Activated T-helper 17 cell treated with anti-CD3 and anti-CD28 coated beads, Interleukin-2, amount 50 U/mL, for 72 hours (primary cell): ENCODE measurements at regions not wholly inside any gene's neighbourhood (a gene's known extent, or its start where the extent isn't known, plus 50 kb on each side); places are given as distances from the start of the nearest gene placed in this dataset.
"Not testable (repeated sequence)": the region's sequence is repeated elsewhere in the genome, so short reads cannot be mapped to it uniquely, and the experiment has no call there.

Source experiments
- ATAC-seq: fragments of 150-1000 bp; cut with Tn5 transposase; replicated peaks from 2 replicates; pipeline ENCODE4 v1.10.0; 2021; ENCODE audit warnings: mild to moderate bottlenecking, moderate library complexity
- H3K27ac Mint-ChIP-seq: one replicate; pipeline ENCODE4 v1.8.0; 2022; ENCODE audit warnings: mixed read lengths
- H3K27me3 Mint-ChIP-seq: one replicate; pipeline ENCODE4 v1.8.0; 2022; ENCODE audit warnings: mixed read lengths
- H3K36me3 Mint-ChIP-seq: one replicate; pipeline ENCODE4 v1.8.0; 2022; ENCODE audit warnings: low read depth, mild to moderate bottlenecking, mixed read lengths
- H3K4me1 Mint-ChIP-seq: one replicate; pipeline ENCODE4 v1.8.0; 2022; ENCODE audit warnings: mixed read lengths
- H3K4me3 Mint-ChIP-seq: one replicate; pipeline ENCODE4 v1.8.0; 2022; ENCODE audit warnings: mild to moderate bottlenecking, mixed read lengths
- H3K9me3 Mint-ChIP-seq: one replicate; pipeline ENCODE4 v1.8.0; 2022; ENCODE audit warnings: mixed read lengths

- H3K36me3 Mint-ChIP-seq, ATAC-seq, H3K27ac Mint-ChIP-seq, H3K4me3 Mint-ChIP-seq, H3K4me1 Mint-ChIP-seq, H3K27me3 Mint-ChIP-seq, H3K9me3 Mint-ChIP-seq: not testable (repeated sequence)
Measured at GRCh38 chr3:6769532-6770396, 91.2 kb upstream of the GRM7 start.

- no peak for ATAC-seq
- no peaks in the 10 kb centered on the region for H3K4me1 Mint-ChIP-seq
- no peak overlapping the region for H3K27ac Mint-ChIP-seq
- H3K27me3 Mint-ChIP-seq, result no peaks in the 10 kb centered on the region
- no peak overlapping the region for H3K4me3 Mint-ChIP-seq
- H3K36me3 Mint-ChIP-seq, result no peaks in the 10 kb centered on the region
- H3K9me3 Mint-ChIP-seq, result no peaks in the 10 kb centered on the region
Measured at GRCh38 chr3:6770397-6770690, 90.6 kb upstream of the GRM7 start.

- no peak overlapping the region for H3K4me3 Mint-ChIP-seq
- H3K4me1 Mint-ChIP-seq, result no peaks in the 10 kb centered on the region
- H3K36me3 Mint-ChIP-seq, result no peaks in the 10 kb centered on the region
- no peak overlapping the region for H3K27ac Mint-ChIP-seq
- H3K9me3 Mint-ChIP-seq, result no peaks in the 10 kb centered on the region
- H3K27me3 Mint-ChIP-seq, result no peaks in the 10 kb centered on the region
- no peak for ATAC-seq
Measured at GRCh38 chr3:6771171-6771570, 89.7 kb upstream of the GRM7 start.

- H3K27ac Mint-ChIP-seq, result no peak overlapping the region
- H3K9me3 Mint-ChIP-seq, result peaks cover 9% of the 10 kb centered on the region
- no peaks in the 10 kb centered on the region for H3K4me1 Mint-ChIP-seq
- H3K4me3 Mint-ChIP-seq, result no peak overlapping the region
- H3K36me3 Mint-ChIP-seq, result no peaks in the 10 kb centered on the region
- H3K27me3 Mint-ChIP-seq, result no peaks in the 10 kb centered on the region
- ATAC-seq, result no peak
Measured at GRCh38 chr3:6779140-6779539, 81.8 kb upstream of the GRM7 start.

- H3K36me3 Mint-ChIP-seq, result no peaks in the 10 kb centered on the region
- H3K27ac Mint-ChIP-seq, result no peak overlapping the region
- ATAC-seq, result no peak
- H3K27me3 Mint-ChIP-seq, result no peaks in the 10 kb centered on the region
- H3K9me3 Mint-ChIP-seq, result peaks cover 9% of the 10 kb centered on the region
- no peaks in the 10 kb centered on the region for H3K4me1 Mint-ChIP-seq
- H3K4me3 Mint-ChIP-seq, result no peak overlapping the region
Measured at GRCh38 chr3:6781092-6781491, 79.8 kb upstream of the GRM7 start.

GRCh38 chr3:6785726-6786125, 75.2 kb upstream of the GRM7 start:
- no peak overlapping the region for H3K4me3 Mint-ChIP-seq
- no peaks in the 10 kb centered on the region for H3K27me3 Mint-ChIP-seq
- peaks cover 3% of the 10 kb centered on the region for H3K9me3 Mint-ChIP-seq
- H3K36me3 Mint-ChIP-seq, result no peaks in the 10 kb centered on the region
- H3K27ac Mint-ChIP-seq, result no peak overlapping the region
- no peak for ATAC-seq
- no peaks in the 10 kb centered on the region for H3K4me1 Mint-ChIP-seq

- no peak overlapping the region for H3K4me3 Mint-ChIP-seq
- H3K36me3 Mint-ChIP-seq, result no peaks in the 10 kb centered on the region
- no peak overlapping the region for H3K27ac Mint-ChIP-seq
- no peak for ATAC-seq
- H3K4me1 Mint-ChIP-seq, result no peaks in the 10 kb centered on the region
- no peaks in the 10 kb centered on the region for H3K27me3 Mint-ChIP-seq
- H3K9me3 Mint-ChIP-seq, result peaks cover 3% of the 10 kb centered on the region
Measured at GRCh38 chr3:6791161-6791560, 69.8 kb upstream of the GRM7 start.

- no peaks in the 10 kb centered on the region for H3K36me3 Mint-ChIP-seq
- no peak overlapping the region for H3K27ac Mint-ChIP-seq
- H3K9me3 Mint-ChIP-seq, result no peaks in the 10 kb centered on the region
- no peak overlapping the region for H3K4me3 Mint-ChIP-seq
- ATAC-seq, result no peak
- no peaks in the 10 kb centered on the region for H3K27me3 Mint-ChIP-seq
- H3K4me1 Mint-ChIP-seq, result no peaks in the 10 kb centered on the region
Measured at GRCh38 chr3:6799264-6799915, 61.5 kb upstream of the GRM7 start.

- Mint-ChIP-seq H3K36me3 (no peaks in the 10 kb centered on the region), H3K4me1 (no peaks in the 10 kb centered on the region), H3K4me3 (no peak overlapping the region), H3K9me3 (peaks cover 4% of the 10 kb centered on the region), H3K27me3 (no peaks in the 10 kb centered on the region), H3K27ac (no peak overlapping the region)
- no peak for ATAC-seq
Measured at GRCh38 chr3:6803619-6804018, 57.3 kb upstream of the GRM7 start.

GRCh38 chr3:6805236-6805635, 55.7 kb upstream of the GRM7 start:
- Mint-ChIP-seq H3K27ac (no peak overlapping the region), H3K4me1 (no peaks in the 10 kb centered on the region), H3K9me3 (peaks cover 4% of the 10 kb centered on the region), H3K36me3 (no peaks in the 10 kb centered on the region), H3K4me3 (no peak overlapping the region), H3K27me3 (no peaks in the 10 kb centered on the region)
- no peak for ATAC-seq

- Mint-ChIP-seq H3K27me3 (no peaks in the 10 kb centered on the region), H3K36me3 (no peaks in the 10 kb centered on the region), H3K27ac (no peak overlapping the region), H3K4me1 (no peaks in the 10 kb centered on the region), H3K9me3 (peaks cover 4% of the 10 kb centered on the region), H3K4me3 (no peak overlapping the region)
- ATAC-seq, result no peak
Measured at GRCh38 chr3:6806991-6807390, 53.9 kb upstream of the GRM7 start.

- H3K9me3 Mint-ChIP-seq, result peaks cover 4% of the 10 kb centered on the region
- no peaks in the 10 kb centered on the region for H3K4me1 Mint-ChIP-seq
- H3K27me3 Mint-ChIP-seq, result no peaks in the 10 kb centered on the region
- H3K27ac Mint-ChIP-seq, result no peak overlapping the region
- H3K4me3 Mint-ChIP-seq, result no peak overlapping the region
- ATAC-seq, result no peak
- no peaks in the 10 kb centered on the region for H3K36me3 Mint-ChIP-seq
Measured at GRCh38 chr3:6807967-6808588, 52.8 kb upstream of the GRM7 start.

- H3K27ac Mint-ChIP-seq, result no peak overlapping the region
- no peaks in the 10 kb centered on the region for H3K36me3 Mint-ChIP-seq
- no peaks in the 10 kb centered on the region for H3K27me3 Mint-ChIP-seq
- no peaks in the 10 kb centered on the region for H3K4me1 Mint-ChIP-seq
- no peak for ATAC-seq
- H3K9me3 Mint-ChIP-seq, result peaks cover 4% of the 10 kb centered on the region
- H3K4me3 Mint-ChIP-seq, result no peak overlapping the region
Measured at GRCh38 chr3:6809349-6809748, 51.6 kb upstream of the GRM7 start.
